Testis (tissue), 2 donors: ENCODE measurements at regions not wholly inside any gene's neighbourhood (a gene's known extent, or its start where the extent isn't known, plus 50 kb on each side); places are given as distances from the start of the nearest gene placed in this dataset.

Source experiments
- CTCF ChIP-seq, 3 experiments: fragments of 450-650 bp in 2 of 3; fragments of 200-600 bp in 1 of 3; sonication (generic) in 1 of 3; IDR thresholded peaks; one replicate each; pipeline ENCODE4 v1.5.1; 2016 to 2019; ENCODE audit warnings: antibody characterized with exemption in 3 of 3, mild to moderate bottlenecking in 2 of 3, moderate library complexity in 1 of 3
- POLR2A ChIP-seq: fragments of 450-650 bp; IDR thresholded peaks from one replicate; pipeline ENCODE4 v1.6.1; 2017; ENCODE audit warnings: antibody characterized with exemption, mild to moderate bottlenecking, moderate library complexity

- TF ChIP-seq POLR2A (no peak), CTCF (IDR thresholded peaks at IDR 0.05) (no peak)
Observed at GRCh38 chr1:50275566-50275965, 147.7 kb downstream of the DMRTA2 start.
